Skin epidermis (tissue), 12 donors: ENCODE measurements at regions not wholly inside any gene's neighbourhood (a gene's known extent, or its start where the extent isn't known, plus 50 kb on each side); places are given as distances from the start of the nearest gene placed in this dataset.
"Not testable (repeated sequence)": the region's sequence is repeated elsewhere in the genome, so short reads cannot be mapped to it uniquely, and the experiment has no call there.

Experiments
- H3K27ac ChIP-seq, 21 experiments: fragments of 200-600 bp; sonication (generic) in 11 of 21; one replicate each; pipeline ENCODE4 v1.5.0; 2020; ENCODE audit warnings: mild to moderate bottlenecking in 3 of 21, inconsistent platforms in 2 of 21, moderate library complexity in 2 of 21
- H3K4me3 ChIP-seq, 7 experiments: fragments of 200-600 bp; sonication (generic) in 2 of 7; one replicate each; pipeline ENCODE4 v1.5.0; 2020; ENCODE audit warnings: inconsistent platforms in 2 of 7, mild to moderate bottlenecking in 2 of 7, moderate library complexity in 1 of 7

DNA sequence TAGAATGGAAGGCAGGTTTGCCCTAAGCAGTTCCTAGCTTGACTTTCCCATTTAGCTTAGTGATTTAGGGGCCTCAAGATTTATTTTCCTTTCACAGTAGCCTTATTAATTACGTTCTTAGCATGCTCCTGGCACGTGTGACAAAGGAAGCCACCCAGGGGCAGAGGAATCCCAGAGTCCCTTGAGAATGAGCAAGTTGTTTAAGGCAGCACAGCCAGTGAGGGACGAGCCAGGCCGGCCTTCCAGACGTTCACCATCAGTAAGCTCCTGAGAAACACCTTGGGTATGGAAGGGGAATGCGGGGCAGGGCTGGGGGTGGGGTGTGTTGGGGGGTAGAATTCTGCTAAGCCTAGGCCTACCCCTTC is 76.3 kb downstream of the SOWAHC start:
- peak overlapping the region in 18 of 21 experiments; percentile 5 to 82 (median 71) for H3K27ac ChIP-seq
- H3K4me3 ChIP-seq, result no peak overlapping the region

GRCh38 chr2:109690822-109691541 is 76.8 kb downstream of the SOWAHC start:
- peak overlapping the region in 19 of 21 experiments; percentile 43 to 82 (median 71) for H3K27ac ChIP-seq

GRCh38 chr2:109692013-109692743 is 78.0 kb downstream of the SOWAHC start:
- peak overlapping the region in 17 of 21 experiments; percentile 1 to 82 (median 68) for H3K27ac ChIP-seq

More at GRCh38 chr2:109690822-109691541, 76.8 kb downstream of the SOWAHC start:
- no peak overlapping the region for H3K4me3 ChIP-seq

DNA sequence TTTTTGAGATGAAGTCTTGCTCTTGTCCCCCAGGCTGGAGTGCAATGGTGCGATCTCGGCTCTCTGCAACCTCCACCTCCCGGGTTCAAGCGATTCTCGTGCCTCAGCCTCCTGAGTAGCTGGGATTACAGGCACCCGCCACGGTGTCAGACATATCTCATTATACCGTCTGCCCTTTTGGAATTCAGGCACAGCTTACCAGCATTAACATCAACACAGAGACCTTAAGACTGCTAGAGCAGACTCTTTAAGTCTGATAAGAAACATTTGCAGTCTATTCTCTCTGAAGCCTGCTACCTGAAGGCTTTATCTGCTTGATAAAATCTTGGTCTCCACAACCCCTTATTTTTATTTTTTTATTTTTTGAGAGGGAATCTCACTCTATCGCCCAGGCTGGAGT is 78.7 kb downstream of the SOWAHC start:
- not testable (repeated sequence) for H3K4me3 ChIP-seq
- H3K27ac ChIP-seq, result peak overlapping the region in 6 of 21 experiments; percentile 24 to 78 (median 52)

More at GRCh38 chr2:109692013-109692743, 78.0 kb downstream of the SOWAHC start:
- H3K4me3 ChIP-seq, result no peak overlapping the region

DNA sequence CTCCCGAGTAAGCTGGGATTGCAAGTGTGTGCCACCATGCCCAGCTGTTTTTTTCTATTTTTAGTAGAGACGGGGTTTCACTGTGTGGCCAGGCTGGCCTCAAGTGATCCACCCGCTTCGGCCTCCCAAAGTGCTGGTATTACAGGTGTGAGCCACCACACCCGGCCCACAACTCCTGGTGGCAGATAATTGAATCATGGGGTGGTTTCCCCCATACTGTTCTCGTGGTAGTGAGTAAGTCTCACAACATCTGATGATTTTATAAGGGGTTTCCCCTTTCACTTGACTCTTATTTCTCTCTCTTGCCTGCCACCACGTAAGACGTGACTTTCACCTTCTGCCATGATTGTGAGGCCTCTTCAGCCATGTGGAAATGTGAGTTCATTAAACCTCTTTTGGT is 79.1 kb downstream of the SOWAHC start:
- not testable (repeated sequence) for H3K4me3 ChIP-seq
- H3K27ac ChIP-seq, result peak overlapping the region in 6 of 21 experiments; percentile 24 to 71 (median 52)

DNA sequence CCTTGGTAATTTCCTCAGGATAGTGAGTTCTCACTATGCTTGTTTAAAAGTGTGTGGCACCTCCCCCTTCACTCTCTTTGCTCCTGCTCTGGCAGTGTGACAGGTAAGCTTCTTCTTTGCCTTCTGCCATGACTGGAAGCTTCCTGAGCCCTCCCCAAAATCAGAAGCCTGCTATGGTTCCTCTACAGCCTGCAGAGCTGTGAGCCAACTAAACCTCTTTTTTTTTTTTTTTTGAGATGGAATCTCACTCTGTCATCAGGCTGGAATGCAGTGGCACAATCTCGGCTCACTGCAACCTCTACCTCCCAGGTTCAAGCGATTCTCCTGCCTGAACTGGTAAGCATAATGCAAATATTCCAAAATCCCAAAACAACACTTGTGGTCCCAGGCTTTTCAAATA is 80.0 kb downstream of the SOWAHC start:
- H3K27ac ChIP-seq, result peak overlapping the region in 3 of 21 experiments; percentile 23 to 27 (median 25)
- H3K4me3 ChIP-seq, result no peak overlapping the region

DNA sequence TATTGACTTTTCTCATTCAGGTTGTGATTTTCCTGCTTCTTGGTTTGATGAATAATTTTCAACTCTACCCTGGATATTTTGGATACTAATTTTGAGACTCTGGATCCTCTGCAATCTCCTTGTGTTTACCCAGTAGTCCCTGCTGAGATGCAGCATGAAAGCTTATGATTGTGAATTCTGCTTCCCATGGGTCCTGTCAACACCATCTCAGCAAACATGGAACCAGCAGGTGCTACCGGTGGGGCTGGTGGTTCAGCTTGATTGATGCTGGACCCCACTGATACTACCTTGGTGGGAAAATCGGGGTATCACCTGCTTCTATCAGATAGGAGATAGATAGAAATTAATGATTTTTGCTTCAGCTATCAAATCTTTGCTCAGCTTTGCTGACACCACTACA is 81.1 kb downstream of the SOWAHC start:
- H3K27ac ChIP-seq, result peak overlapping the region in 7 of 21 experiments; percentile 5 to 61 (median 26)
- no peak overlapping the region for H3K4me3 ChIP-seq

DNA sequence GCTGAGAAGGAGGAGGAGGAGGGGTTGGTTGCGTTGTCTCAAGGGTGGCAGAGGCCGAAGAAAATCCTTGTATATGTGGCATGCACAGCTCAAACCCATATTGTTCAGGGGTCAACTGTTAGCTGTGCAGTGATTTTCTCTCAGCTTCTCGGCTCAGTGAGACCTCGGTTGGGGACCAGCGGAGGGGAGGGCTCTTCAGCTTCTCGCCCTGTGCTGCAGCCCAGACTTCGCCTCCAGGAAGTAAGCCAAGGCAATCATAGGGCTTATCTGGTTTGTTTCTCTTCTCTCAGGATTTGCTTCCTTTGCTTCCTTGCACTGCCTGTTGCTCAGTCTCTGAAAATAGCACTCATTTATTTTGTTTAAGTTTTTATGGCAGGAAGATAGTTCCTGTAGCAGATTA is 85.5 kb downstream of the SOWAHC start:
- Histone ChIP-seq H3K27ac (peak overlapping the region in 19 of 21 experiments; percentile 30 to 86 (median 65)), H3K4me3 (no peak overlapping the region)

DNA sequence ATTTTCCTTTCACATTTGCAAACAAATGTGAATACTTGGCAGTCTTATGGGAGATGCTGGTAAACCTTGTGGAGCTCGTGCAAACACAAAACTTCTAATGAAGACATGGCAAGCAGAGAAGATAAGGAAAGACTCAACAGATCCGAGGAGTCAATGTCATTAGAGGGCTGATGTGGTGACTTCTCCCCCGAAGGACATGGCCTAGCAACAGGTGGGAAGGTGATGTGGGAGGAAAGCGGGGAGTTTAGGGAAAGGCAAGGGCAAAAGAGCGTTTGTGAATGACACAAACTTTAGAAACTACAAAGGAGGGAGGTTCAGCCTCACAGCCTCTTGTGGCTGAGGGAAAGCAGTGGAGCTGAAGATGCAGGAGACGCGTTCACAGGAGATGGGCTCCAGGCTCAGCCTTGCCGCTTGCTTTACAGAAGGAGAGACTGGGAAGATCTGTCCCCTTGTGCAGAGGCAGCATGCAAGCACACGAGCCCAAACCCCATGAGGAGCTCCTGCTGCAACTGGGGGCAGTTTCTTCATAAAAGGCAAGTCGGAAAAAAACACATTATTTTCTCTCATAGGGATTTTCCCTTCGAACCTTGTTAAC is 86.6 kb downstream of the SOWAHC start:
- Histone ChIP-seq H3K27ac (peak overlapping the region in 16 of 21 experiments; percentile 13 to 86 (median 70)), H3K4me3 (no peak overlapping the region)

- Histone ChIP-seq H3K27ac (peak overlapping the region in 20 of 21 experiments; percentile 39 to 86 (median 74)), H3K4me3 (no peak overlapping the region)
Measured at GRCh38 chr2:109701362-109701761, 87.2 kb downstream of the SOWAHC start.

GRCh38 chr2:109702250-109702985 is 88.3 kb downstream of the SOWAHC start:
- peak overlapping the region; percentile 18 to 86 (median 76) for H3K27ac ChIP-seq
- H3K4me3 ChIP-seq, result no peak overlapping the region

DNA sequence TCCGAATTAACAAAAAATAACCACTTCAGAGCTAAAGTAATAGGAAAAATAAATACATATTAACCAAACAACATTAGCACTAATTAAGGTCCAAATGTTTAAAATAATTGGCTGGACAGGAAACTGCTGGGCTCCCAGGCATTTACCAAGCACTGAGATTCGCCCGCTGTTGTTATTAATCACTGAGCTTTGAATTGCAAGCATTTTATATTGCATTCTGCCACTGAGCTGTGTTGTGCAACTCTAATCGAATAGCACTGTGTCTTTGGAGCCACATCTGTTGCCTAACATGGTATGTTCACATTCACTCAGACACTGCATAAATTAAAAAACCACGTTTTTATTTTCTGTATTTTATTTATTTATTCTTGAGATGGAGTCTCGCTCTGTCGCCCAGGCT is 88.9 kb downstream of the SOWAHC start:
- Histone ChIP-seq H3K27ac (peak overlapping the region in 18 of 21 experiments; percentile 4 to 86 (median 66)), H3K4me3 (no peak overlapping the region)

DNA sequence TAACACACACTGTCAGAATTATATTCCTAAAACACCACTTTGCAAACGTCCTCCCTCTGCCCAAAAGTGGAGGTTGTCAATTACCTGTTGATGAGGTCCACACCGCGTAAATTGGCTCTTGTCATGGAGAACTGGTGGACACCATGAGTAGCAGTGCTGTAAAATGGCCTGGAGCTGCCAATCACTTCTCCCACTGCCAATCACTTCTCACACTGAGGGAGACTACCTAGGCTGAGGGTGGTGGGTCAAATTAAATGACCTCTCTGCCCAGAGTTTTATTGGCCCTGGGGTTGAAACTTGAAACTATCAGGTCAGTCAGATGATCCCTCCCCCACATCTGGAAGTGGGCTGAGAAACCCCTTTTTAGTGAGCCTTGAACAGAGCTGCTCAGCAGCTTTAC is 89.6 kb downstream of the SOWAHC start:
- Histone ChIP-seq H3K27ac (peak overlapping the region in 14 of 21 experiments; percentile 1 to 86 (median 66)), H3K4me3 (no peak overlapping the region)

GRCh38 chr2:109707281-109708147 is 86.6 kb upstream of the RGPD5 start:
- Histone ChIP-seq H3K4me3 (no peak overlapping the region), H3K27ac (peak overlapping the region in 7 of 21 experiments; percentile 12 to 62 (median 51))

GRCh38 chr2:109710505-109711229 is 83.4 kb upstream of the RGPD5 start:
- H3K4me3 ChIP-seq, result no peak overlapping the region
- no peak overlapping the region for H3K27ac ChIP-seq

DNA sequence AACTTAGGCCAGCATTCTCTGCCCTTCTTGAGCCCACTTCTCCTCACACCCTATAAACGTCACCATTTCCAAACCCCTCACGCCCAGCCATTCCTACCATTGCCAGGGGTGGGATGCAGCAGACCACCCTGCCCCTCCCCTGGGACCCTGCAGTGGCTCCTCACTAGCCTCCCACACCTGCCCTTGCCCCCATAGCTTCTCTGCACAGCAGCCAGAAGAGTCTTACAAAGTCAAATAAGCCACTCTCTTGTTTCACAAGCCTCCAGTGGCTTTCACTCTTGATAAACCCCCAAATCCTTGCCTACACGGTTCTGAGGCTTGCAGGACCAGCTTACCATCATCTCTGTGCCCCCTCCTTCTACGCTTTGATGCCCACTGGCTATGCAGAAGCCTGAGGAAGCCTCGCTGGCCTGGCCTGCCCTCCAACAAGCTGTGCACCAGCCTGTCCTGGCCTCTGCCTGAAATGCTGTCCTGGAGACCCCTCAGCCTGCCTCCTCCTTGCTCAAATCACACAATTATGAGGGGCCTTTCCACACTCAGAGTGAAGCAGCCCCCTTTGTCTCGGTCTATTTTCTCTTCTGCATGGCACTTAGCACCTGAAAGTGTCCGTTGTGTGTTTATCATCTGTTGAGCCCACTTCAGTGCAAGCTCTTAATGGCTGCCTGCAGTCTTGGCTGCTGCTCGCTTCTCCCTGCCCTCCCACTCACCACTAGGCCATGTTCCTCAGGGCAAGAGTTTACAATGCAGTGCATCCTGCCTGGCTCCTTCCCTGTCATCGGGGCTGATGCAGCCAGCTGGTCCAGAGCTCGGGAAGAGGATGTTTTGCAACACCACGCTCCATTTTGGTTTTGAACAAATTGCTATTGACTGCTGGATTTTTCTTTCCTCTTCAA is 82.6 kb upstream of the RGPD5 start:
- H3K27ac ChIP-seq, result no peak overlapping the region

GRCh38 chr2:109712123-109712449 is 82.0 kb upstream of the RGPD5 start:
- no peak overlapping the region for H3K27ac ChIP-seq

More for the DNA sequence above, 82.6 kb upstream of the RGPD5 start:
- H3K4me3 ChIP-seq, result no peak overlapping the region

More at GRCh38 chr2:109712123-109712449, 82.0 kb upstream of the RGPD5 start:
- H3K4me3 ChIP-seq, result no peak overlapping the region
